IPS DF 4.7 (cell line): ENCODE measurements at regions not wholly inside any gene's neighbourhood (a gene's known extent, or its start where the extent isn't known, plus 50 kb on each side); places are given as distances from the start of the nearest gene placed in this dataset.
"Not testable (repeated sequence)": the region's sequence is repeated elsewhere in the genome, so short reads cannot be mapped to it uniquely, and the experiment has no call there.

Source experiments
- DNase-seq: peaks from one replicate; pipeline ENCODE4 v3.0.0-alpha.2; 2013; ENCODE audit warnings: low spot score; ENCODE audit errors: extremely low read depth

- no peak for DNase-seq
Measured at GRCh38 chr7:25586513-25586912, 358.2 kb upstream of the NPVF start.

- DNase-seq = no peak
Measured at GRCh38 chr7:25594122-25594521, 365.8 kb upstream of the NPVF start.

DNA sequence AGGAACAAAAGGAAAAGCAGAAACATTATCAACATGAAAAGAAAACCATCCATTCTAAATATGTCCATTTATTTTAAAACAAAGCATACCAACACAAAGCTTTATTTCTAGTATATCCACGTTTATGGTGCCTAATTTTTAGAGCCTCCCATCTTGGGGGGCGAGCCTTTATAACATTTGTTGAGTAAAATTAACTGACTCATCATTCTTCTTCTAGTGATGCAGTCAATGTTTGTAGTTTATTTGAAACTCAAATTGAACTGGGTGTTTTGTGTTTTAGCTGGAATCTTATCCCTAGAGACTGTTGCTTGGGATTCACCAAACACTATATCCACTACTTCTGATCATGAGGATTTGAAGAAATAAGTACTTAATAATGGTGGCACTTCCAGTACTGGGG, 366.4 kb upstream of the NPVF start:
- no peak for DNase-seq

GRCh38 chr7:25595996-25596395, 367.7 kb upstream of the NPVF start:
- DNase-seq = no peak

DNA sequence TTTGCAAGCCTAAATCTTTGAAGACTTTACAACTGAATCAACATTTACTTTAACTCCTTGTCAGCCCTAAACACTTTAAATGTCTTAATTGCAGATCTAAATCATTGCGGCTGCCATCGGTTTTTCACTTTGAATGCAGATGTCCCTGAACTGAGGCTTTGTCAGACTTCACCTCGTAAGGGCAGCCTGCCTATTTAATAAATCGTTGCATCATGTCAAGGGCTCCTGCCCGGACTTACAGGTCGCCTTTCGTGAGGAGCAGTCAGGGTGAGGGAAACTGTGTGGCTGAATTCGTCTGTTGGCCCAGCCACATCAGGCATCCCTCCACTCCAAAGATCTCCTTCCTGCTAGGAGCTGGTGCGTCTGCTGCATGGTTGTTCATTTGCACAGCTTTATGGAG, 368.2 kb upstream of the NPVF start:
- no peak for DNase-seq

GRCh38 chr7:25597946-25598345, 369.7 kb upstream of the NPVF start:
- no peak for DNase-seq

DNA sequence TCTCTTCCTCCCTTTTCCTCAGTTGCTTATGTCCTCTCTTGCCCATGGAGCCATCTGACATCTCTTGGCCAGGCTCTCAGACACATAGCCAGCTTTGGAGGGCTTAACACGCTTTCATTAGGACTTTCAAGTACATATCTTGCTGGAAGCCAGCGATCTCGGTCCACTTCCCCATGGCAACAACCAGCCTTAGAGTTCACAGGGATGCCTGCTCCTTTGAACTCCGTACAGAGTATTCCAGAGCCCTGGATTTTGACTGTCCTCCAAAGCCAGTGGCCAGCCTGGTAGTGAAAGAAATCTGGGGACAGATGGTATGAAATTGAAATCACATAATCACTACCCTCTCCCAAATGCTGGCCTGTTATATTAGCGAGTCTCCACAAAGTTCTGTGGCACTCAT, 370.5 kb upstream of the NPVF start:
- DNase-seq = no peak

- DNase-seq = no peak
Measured at GRCh38 chr7:25600262-25600920, 372.1 kb upstream of the NPVF start.

DNA sequence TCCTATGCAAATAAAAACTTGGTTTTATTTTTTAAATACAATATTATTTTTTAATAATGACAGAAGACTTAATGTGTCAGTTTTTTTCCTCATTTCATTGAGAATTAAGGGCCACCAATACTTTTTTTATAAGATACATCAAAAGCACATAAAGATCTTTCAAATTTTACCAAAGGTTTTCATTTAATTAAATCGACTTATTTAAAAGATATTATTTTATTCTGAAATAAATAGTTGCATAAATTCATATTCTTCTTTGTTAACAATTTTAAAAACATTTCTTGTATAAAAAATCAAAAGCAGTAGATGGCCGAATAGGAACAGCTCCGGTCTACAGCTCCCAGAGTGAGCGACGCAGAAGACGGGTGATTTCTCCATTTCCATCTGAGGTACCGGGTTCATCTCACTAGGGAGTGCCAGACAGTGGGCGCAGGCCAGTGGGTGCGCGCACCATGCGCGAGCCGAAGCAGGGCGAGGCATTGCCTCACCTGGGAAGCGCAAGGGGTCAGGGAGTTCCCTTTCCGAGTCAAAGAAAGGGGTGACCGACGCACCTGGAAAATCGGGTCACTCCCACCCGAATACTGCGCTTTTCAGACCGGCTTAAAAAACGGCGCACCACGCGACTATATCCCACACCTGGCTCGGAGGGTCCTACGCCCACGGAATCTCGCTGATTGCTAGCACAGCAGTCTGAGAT, 374.6 kb upstream of the NPVF start:
- not testable (repeated sequence) for DNase-seq

GRCh38 chr7:25603427-25603740, 375.1 kb upstream of the NPVF start:
- DNase-seq = not testable (repeated sequence)

- DNase-seq = no peak
Measured at GRCh38 chr7:25611196-25611595, 382.9 kb upstream of the NPVF start.

- DNase-seq = no peak
Measured at GRCh38 chr7:25613912-25614311, 385.6 kb upstream of the NPVF start.

- DNase-seq = no peak
Measured at GRCh38 chr7:25614415-25614814, 386.1 kb upstream of the NPVF start.

DNA sequence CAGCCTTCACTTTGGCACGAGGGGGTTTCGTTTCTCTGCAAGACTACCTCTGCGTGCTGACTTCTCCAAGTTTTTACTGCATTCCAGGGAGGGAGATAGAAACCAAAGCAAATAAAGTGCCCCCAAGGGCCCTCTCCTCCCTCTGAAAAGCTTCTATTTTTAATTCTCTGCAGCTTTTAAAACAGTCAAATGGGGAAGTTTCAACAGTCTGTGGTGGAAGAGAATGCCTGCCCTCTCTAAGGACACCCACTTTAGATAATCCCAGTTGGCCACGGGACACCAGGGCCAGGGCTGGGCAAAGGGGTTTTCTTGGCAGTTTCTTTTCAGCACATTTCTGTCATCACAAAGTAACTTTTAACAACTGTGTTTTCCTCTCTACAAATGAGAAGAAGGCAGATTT, 386.7 kb upstream of the NPVF start:
- DNase-seq = no peak

- no peak for DNase-seq
Measured at GRCh38 chr7:25615593-25615992, 387.3 kb upstream of the NPVF start.

DNA sequence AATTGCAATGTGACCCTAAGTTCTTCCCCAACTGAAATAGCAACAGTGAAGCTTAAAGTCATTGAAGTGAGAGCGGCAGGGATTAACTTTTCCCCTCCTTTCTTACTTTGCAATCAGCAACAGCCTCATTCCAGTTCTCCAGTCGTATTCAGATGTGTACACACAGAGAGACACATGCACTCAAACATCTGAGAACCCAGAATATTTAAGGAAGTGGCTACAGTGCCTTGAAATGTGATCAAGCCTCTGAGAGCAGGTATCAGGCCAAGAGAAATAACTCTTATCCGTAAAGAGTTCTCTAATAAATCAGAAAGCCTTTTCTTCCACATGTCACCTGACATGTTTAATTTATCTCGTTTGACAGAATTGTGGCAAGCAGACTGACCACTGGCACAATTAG, 388.9 kb upstream of the NPVF start:
- DNase-seq = no peak

DNA sequence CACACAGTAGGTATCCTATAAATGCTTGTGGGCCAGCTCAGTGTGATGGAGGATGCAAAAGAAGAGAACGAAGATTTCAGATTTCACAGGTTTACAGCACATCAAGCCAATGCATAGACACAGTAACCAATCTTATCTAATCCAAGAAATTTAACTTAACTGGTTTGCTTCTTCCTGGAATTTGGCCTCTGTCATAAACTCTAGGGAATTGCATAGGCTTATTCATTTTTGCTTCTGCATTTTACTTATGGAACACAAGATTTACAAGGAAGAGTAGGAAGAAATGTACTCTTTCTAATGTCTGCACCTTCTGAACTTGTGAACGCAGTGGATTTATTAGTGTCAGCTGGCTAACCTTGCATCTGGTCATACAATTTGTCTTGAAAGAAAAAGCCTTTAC, 389.4 kb upstream of the NPVF start:
- no peak for DNase-seq

DNA sequence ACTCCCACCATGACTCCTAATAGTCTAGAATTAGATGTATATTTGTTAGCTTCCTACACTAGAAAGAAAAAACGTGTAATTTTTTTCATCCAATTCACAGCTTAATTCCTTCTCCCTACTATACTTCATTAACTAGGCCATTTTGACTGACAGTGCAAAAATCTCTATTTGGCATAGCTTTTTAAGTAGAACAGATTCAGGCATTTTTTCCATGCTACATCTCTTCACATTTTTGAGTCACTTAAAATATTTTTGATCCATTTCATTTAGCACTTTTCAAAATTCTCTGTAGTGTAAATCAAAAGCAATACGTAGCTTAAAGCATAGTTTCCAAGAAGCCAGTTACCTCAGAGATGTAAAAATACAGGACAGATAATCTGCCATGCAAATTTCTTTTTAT, 391.1 kb upstream of the NPVF start:
- DNase-seq = no peak

- no peak for DNase-seq
Measured at GRCh38 chr7:25619963-25620799, 391.9 kb upstream of the NPVF start.

DNA sequence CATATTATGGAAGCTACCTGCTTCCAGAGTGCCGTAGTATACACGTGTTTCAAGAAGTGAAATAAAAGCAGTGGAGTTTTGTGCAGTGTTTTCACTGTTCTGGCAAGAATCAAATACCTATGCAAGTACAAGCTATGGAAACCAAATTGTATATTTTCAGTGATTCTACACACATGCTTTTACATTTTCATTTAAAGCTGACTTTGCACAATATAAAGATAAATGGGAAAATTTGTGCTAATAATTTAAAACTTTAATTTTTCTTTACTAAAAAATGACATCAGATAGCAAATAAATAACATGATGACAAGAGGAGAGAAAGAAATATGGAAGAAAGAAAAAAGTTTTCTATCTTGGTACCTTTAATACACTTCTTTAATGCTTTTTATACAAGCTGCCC, 393.7 kb upstream of the NPVF start:
- no peak for DNase-seq

DNA sequence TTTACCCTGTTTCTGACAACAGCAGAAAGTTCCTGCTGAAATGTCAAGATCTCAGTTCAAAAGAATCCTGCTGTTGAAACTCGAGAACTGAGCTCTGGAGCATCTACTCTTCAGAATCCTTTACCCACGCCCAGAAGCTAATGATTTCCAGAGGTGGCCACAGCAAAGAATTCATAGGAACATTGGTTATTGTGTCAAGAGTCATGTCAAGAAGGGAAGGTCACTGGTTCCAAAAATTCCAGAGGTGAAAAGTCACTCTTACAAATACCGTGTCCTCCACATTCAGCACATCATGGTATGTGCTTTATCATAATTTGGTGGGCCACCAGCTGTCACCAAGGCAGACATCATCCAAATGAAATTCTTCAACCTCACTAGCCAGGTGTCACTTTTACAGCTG, 394.4 kb upstream of the NPVF start:
- DNase-seq = no peak

DNA sequence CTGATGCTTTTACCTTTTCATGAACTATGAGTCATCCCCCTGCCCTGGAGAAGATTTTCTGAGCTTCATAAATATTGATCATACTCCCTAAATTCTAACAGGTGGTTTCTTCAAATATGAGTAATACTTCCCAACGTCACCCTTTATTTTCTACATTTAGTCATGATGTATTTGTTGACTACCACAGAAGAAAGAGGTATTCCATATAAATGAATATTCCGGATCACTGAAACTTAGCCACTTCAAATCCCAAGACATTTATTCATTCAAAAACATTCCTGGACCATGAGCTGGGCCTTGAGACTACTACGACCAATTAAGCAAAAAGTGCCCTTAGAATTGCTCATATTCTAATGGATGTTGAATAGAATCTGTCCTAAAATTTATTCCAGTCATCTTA, 395.8 kb upstream of the NPVF start:
- DNase-seq = no peak

GRCh38 chr7:25624833-25625232, 396.5 kb upstream of the NPVF start:
- no peak for DNase-seq
